ENCODE measurements at regions not wholly inside any gene's neighbourhood (a gene's known extent, or its start where the extent isn't known, plus 50 kb on each side); places are given as distances from the start of the nearest gene placed in this dataset.

DNA sequence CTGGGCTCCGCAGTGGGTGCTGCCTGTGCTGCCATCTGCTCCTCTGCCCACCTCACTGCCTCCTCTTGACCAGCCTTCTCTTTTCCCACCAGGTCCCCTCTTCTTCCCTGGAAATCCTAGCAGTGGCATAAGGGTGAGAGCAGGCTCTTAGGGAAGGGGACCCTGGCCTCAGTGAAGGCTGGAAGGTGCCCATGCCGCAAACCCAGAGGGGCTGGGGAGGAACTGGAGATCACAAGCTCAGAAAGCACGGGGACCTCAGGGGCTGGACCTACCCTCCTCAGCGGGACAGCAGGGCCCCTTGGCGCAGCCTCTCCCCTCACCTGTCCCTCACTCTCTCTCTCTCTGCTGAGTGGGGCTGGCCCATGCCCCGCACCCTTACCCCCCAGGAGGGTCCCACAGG lies 144.4 kb upstream of the IRX2 start:
- TF ChIP-seq POLR2A (IDR thresholded peaks at IDR 0.05; ENCODE audit: borderline replicate concordance, extremely low read depth, insufficient read depth, insufficient read length), result no peak
- TF ChIP-seq, protein P1, sequence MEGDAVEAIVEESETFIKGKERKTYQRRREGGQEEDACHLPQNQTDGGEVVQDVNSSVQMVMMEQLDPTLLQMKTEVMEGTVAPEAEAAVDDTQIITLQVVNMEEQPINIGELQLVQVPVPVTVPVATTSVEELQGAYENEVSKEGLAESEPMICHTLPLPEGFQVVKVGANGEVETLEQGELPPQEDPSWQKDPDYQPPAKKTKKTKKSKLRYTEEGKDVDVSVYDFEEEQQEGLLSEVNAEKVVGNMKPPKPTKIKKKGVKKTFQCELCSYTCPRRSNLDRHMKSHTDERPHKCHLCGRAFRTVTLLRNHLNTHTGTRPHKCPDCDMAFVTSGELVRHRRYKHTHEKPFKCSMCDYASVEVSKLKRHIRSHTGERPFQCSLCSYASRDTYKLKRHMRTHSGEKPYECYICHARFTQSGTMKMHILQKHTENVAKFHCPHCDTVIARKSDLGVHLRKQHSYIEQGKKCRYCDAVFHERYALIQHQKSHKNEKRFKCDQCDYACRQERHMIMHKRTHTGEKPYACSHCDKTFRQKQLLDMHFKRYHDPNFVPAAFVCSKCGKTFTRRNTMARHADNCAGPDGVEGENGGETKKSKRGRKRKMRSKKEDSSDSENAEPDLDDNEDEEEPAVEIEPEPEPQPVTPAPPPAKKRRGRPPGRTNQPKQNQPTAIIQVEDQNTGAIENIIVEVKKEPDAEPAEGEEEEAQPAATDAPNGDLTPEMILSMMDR (IDR thresholded peaks at IDR 0.05 in 2 of 3, conservative IDR thresholded peaks at IDR 0.05 in 1 of 3; ENCODE audit: borderline replicate concordance in 1 of 3, insufficient read depth in 1 of 3, low read depth in 2 of 3, low read length in 2 of 3), result no peak
